Lung (tissue), 11 donors: ENCODE measurements at regions not wholly inside any gene's neighbourhood (a gene's known extent, or its start where the extent isn't known, plus 50 kb on each side); places are given as distances from the start of the nearest gene placed in this dataset.

Source experiments
- ATAC-seq: fragments of 200-7000 bp; cut with Tn5 transposase; one replicate; pipeline ENCODE4 v1.9.1; 2020; ENCODE audit warnings: moderate number of reproducible peaks; ENCODE audit not compliant: insufficient read depth, low FRiP score
- DNase-seq, 3 donors: peaks; one replicate each; pipeline ENCODE4 v3.0.0-alpha.2; 2013 to 2017
- H3K27ac ChIP-seq, 2 donors: one replicate each; pipeline ENCODE4 v1.5.1; 2013; ENCODE audit warnings: mild to moderate bottlenecking in 2 of 2, moderate library complexity in 2 of 2, control low read depth in 1 of 2, inconsistent platforms in 1 of 2, low read depth in 1 of 2, low read length in 1 of 2
- H3K27me3 ChIP-seq, 3 donors: one replicate each; pipeline ENCODE4 v1.5.1; 2013; ENCODE audit warnings: low read length in 2 of 3; ENCODE audit not compliant: control insufficient read depth in 3 of 3, insufficient read depth in 3 of 3
- H3K36me3 ChIP-seq, 4 donors: one replicate each; pipeline ENCODE4 v1.5.1; 2013; ENCODE audit warnings: low read length in 4 of 4, mild to moderate bottlenecking in 1 of 4, moderate library complexity in 1 of 4; ENCODE audit not compliant: control insufficient read depth in 4 of 4, insufficient read depth in 4 of 4
- H3K4me1 ChIP-seq, 5 donors: one replicate each; pipeline ENCODE4 v1.5.1; 2013; ENCODE audit warnings: low read length in 5 of 5, mild to moderate bottlenecking in 2 of 5, moderate library complexity in 1 of 5; ENCODE audit not compliant: control insufficient read depth in 5 of 5, insufficient read depth in 5 of 5
- H3K4me3 ChIP-seq: one replicate; pipeline ENCODE4 v1.5.1; 2013; ENCODE audit warnings: mild to moderate bottlenecking, control low read depth, moderate library complexity
- H3K9ac ChIP-seq, 2 donors: one replicate each; pipeline ENCODE4 v1.5.1; 2013; ENCODE audit warnings: low read length in 2 of 2, control low read depth in 1 of 2; ENCODE audit not compliant: insufficient read depth in 1 of 2
- H3K9me3 ChIP-seq, 4 donors: one replicate each; pipeline ENCODE4 v1.5.1; 2013; ENCODE audit warnings: low read length in 3 of 4, mild to moderate bottlenecking in 1 of 4, moderate library complexity in 1 of 4; ENCODE audit not compliant: control insufficient read depth in 4 of 4, insufficient read depth in 3 of 4
- WGBS, 2 donors: extraction: QIAGEN DNeasy Blood & Tissue Kit; methylation state at CpG; one replicate each; pipeline ENCODE4 v1.1.7; 2013; 5-methylcytosine and 5-hydroxymethylcytosine counted together
- TF ChIP-seq, protein P1 (sequence below): IDR thresholded peaks from 2 replicates; pipeline ENCODE4 v1.5.1; 2012; ENCODE audit warnings: mild to moderate bottlenecking; ENCODE audit errors: control extremely low read depth, extremely low read depth
- donor health status: control.
- donor health status: control.
- donor health status: Bipolar disorder and iron deficiency.
- donor health status: healthy.
- donor health status: DM: yes; HTN: yes; CAD: no.

DNA sequence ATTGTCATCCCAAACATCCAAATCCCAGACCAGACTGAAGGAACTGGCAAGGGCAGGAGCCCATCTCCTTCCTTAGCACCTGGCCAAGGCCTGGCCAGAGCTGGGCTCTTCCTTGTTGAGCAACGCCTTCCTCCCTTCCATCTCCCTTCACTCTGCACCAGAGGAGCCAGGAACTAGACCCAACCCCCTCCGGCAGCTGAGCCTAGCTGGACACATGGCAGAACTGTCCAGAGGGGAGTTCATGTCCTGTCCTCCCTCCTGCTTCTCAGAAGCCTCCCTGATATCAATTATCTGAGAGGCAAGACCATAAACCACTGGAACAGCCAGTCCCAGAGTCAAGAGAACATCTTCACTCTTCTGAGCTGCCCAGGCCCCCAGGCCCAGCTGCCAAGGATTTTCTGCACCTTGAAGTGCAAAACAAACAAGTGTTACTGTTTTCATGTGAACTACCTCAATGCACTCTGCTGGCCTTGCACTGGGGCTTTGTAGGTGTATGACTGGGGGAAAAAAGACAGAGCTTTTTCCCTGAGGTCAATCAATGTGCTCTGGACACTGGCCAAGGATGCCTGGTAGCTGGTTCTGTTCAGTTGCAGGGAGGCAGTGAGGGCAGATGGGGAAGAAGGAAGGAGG lies 104.5 kb upstream of the KCNK12 start:
- H3K9me3 ChIP-seq = peaks cover 0 to 3% (median 0%) of the 10 kb centered on the region in 4 donors
- H3K4me1 ChIP-seq = no peaks in the 10 kb centered on the region
- ATAC-seq (no peak), DNase-seq (no peak)
- 80 to 84% methylated on average over 2 of the region's 2 CpGs for WGBS, 2 donors
- H3K36me3 ChIP-seq = no peaks in the 10 kb centered on the region
- no peak overlapping the region for H3K4me3 ChIP-seq
- H3K27ac ChIP-seq = no peak overlapping the region
- no peak overlapping the region for H3K9ac ChIP-seq
- TF ChIP-seq, protein P1, sequence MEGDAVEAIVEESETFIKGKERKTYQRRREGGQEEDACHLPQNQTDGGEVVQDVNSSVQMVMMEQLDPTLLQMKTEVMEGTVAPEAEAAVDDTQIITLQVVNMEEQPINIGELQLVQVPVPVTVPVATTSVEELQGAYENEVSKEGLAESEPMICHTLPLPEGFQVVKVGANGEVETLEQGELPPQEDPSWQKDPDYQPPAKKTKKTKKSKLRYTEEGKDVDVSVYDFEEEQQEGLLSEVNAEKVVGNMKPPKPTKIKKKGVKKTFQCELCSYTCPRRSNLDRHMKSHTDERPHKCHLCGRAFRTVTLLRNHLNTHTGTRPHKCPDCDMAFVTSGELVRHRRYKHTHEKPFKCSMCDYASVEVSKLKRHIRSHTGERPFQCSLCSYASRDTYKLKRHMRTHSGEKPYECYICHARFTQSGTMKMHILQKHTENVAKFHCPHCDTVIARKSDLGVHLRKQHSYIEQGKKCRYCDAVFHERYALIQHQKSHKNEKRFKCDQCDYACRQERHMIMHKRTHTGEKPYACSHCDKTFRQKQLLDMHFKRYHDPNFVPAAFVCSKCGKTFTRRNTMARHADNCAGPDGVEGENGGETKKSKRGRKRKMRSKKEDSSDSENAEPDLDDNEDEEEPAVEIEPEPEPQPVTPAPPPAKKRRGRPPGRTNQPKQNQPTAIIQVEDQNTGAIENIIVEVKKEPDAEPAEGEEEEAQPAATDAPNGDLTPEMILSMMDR = no peak
- no peaks in the 10 kb centered on the region for H3K27me3 ChIP-seq

DNA sequence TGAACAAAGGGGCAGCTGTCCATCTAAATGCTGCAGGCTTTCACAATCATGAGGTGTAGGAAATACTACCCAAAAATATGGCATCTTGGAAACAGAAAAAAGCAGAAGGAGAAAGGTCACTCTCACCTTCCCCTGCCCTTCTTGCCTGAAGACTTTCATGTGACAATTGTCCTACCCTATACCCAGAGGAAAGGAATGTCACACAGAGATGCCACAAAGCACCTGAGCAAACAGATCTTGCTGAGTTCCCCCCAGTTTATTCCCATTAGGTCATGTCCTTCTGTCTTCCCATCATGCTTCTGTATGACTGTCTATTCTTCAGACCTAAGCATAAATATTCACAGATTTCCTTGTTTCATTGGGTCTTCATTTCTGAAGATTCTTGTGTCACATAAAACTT lies 95.5 kb upstream of the KCNK12 start:
- no peaks in the 10 kb centered on the region for H3K27me3 ChIP-seq
- H3K4me3 ChIP-seq = no peak overlapping the region
- no peak overlapping the region for H3K9ac ChIP-seq
- DNase-seq (no peak), ATAC-seq (no peak)
- no peaks in the 10 kb centered on the region for H3K36me3 ChIP-seq
- TF ChIP-seq, protein P1 = no peak
- no peak overlapping the region for H3K27ac ChIP-seq
- H3K9me3 ChIP-seq = no peaks in the 10 kb centered on the region
- no peaks in the 10 kb centered on the region for H3K4me1 ChIP-seq

GRCh38 chr2:47664817-47665216 lies 94.0 kb upstream of the KCNK12 start:
- Histone ChIP-seq H3K4me1 (no peaks in the 10 kb centered on the region), H3K27ac (no peak overlapping the region), H3K27me3 (no peaks in the 10 kb centered on the region), H3K9me3 (no peaks in the 10 kb centered on the region), H3K4me3 (no peak overlapping the region), H3K36me3 (no peaks in the 10 kb centered on the region), H3K9ac (no peak overlapping the region)
- TF ChIP-seq, protein P1 = no peak
- 74 to 78% methylated on average over 7 of the region's 7 CpGs for WGBS, 2 donors
- DNase-seq = no peak
- ATAC-seq = no peak

GRCh38 chr2:47662552-47662951 lies 91.8 kb upstream of the KCNK12 start:
- WGBS, 2 donors = 65 to 78% methylated on average over 1 of the region's 1 CpG
- Histone ChIP-seq H3K36me3 (no peaks in the 10 kb centered on the region), H3K4me1 (no peaks in the 10 kb centered on the region), H3K27ac (no peak overlapping the region), H3K9ac (no peak overlapping the region), H3K27me3 (no peaks in the 10 kb centered on the region), H3K4me3 (no peak overlapping the region), H3K9me3 (no peaks in the 10 kb centered on the region)
- DNase-seq = no peak
- no peak for ATAC-seq
- TF ChIP-seq, protein P1 = no peak
